H9 (cell line): ENCODE measurements at regions not wholly inside any gene's neighbourhood (a gene's known extent, or its start where the extent isn't known, plus 50 kb on each side); places are given as distances from the start of the nearest gene placed in this dataset.

Experiments used
- DNase-seq: peaks from one replicate; pipeline ENCODE4 v3.0.0-alpha.2; 2017
- H2AFZ ChIP-seq: one replicate; pipeline ENCODE4 v1.6.1; 2013; ENCODE audit warnings: mild to moderate bottlenecking, low read length, control low read depth, moderate library complexity
- H2AK5ac ChIP-seq: 2 replicates; pipeline ENCODE4 v1.6.1; 2013; ENCODE audit warnings: low read length, control low read depth, mixed read lengths; ENCODE audit not compliant: insufficient read length
- H2BK120ac ChIP-seq: one replicate; pipeline ENCODE4 v1.6.1; 2013; ENCODE audit warnings: low read depth, mild to moderate bottlenecking, low read length, control low read depth, inconsistent platforms; ENCODE audit not compliant: poor library complexity, severe bottlenecking
- H2BK12ac ChIP-seq: 2 replicates; pipeline ENCODE4 v1.6.1; 2013; ENCODE audit warnings: low read length, control low read depth, mixed read lengths, low read depth; ENCODE audit not compliant: insufficient read length
- H2BK15ac ChIP-seq: 2 replicates; pipeline ENCODE4 v1.6.1; 2013; ENCODE audit warnings: low read depth, low read length, control low read depth
- H2BK20ac ChIP-seq: one replicate; pipeline ENCODE4 v1.6.1; 2013; ENCODE audit warnings: low read depth, mild to moderate bottlenecking, low read length, control low read depth, inconsistent platforms; ENCODE audit not compliant: poor library complexity, severe bottlenecking
- H2BK5ac ChIP-seq: 2 replicates; pipeline ENCODE4 v1.6.1; 2013; ENCODE audit warnings: low read length, control low read depth, mixed read lengths; ENCODE audit not compliant: insufficient read length
- H3K14ac ChIP-seq: 2 replicates; pipeline ENCODE4 v1.6.1; 2013; ENCODE audit warnings: low read length, control low read depth; ENCODE audit not compliant: insufficient read depth
- H3K18ac ChIP-seq: 2 replicates; pipeline ENCODE4 v1.6.1; 2013; ENCODE audit warnings: low read depth, mild to moderate bottlenecking, mixed read lengths, low read length, control low read depth; ENCODE audit not compliant: insufficient read length
- H3K23ac ChIP-seq: 2 replicates; pipeline ENCODE4 v1.6.1; 2013; ENCODE audit warnings: low read length, control low read depth, mixed read lengths, low read depth; ENCODE audit not compliant: insufficient read length
- H3K23me2 ChIP-seq: 2 replicates; pipeline ENCODE4 v1.6.1; 2013; ENCODE audit warnings: low read depth, mild to moderate bottlenecking, mixed read lengths, low read length, control low read depth; ENCODE audit not compliant: insufficient read length, poor library complexity, severe bottlenecking
- H3K27ac ChIP-seq: 2 replicates; pipeline ENCODE4 v1.5.1; 2013; ENCODE audit warnings: low read length, control low read depth, mixed read lengths, low read depth; ENCODE audit not compliant: insufficient read length
- H3K27me3 ChIP-seq: 2 replicates; pipeline ENCODE4 v1.6.1; 2013; ENCODE audit warnings: low read length, control low read depth, inconsistent platforms; ENCODE audit not compliant: insufficient read depth
- H3K4ac ChIP-seq: 2 replicates; pipeline ENCODE4 v1.6.1; 2013; ENCODE audit warnings: low read depth, mild to moderate bottlenecking, control low read depth, inconsistent platforms, low read length, moderate library complexity
- H3K4me1 ChIP-seq: 2 replicates; pipeline ENCODE4 v1.6.1; 2013; ENCODE audit warnings: low read length, control low read depth, inconsistent platforms; ENCODE audit not compliant: insufficient read depth
- H3K4me2 ChIP-seq: 2 replicates; pipeline ENCODE4 v1.6.1; 2013; ENCODE audit warnings: low read length, control low read depth, mixed read lengths; ENCODE audit not compliant: insufficient read length, insufficient read depth
- H3K56ac ChIP-seq: 2 replicates; pipeline ENCODE4 v1.6.1; 2013; ENCODE audit warnings: low read depth, mild to moderate bottlenecking, mixed read lengths, low read length, control low read depth; ENCODE audit not compliant: insufficient read length
- H3K79me1 ChIP-seq: 2 replicates; pipeline ENCODE4 v1.6.1; 2013; ENCODE audit warnings: low read depth, mild to moderate bottlenecking, moderate library complexity, low read length, control low read depth, inconsistent platforms; ENCODE audit not compliant: insufficient read depth, poor library complexity, severe bottlenecking
- H3K79me2 ChIP-seq: 2 replicates; pipeline ENCODE4 v1.6.1; 2013; ENCODE audit warnings: low read length, control low read depth, inconsistent platforms; ENCODE audit not compliant: insufficient read depth
- H3K9ac ChIP-seq: 2 replicates; pipeline ENCODE4 v1.6.1; 2013; ENCODE audit warnings: low read length, control low read depth, mixed read lengths; ENCODE audit not compliant: insufficient read length; ENCODE audit errors: extremely low read depth
- H3K9me3 ChIP-seq: one replicate; pipeline ENCODE4 v1.6.1; 2013; ENCODE audit warnings: low read depth, low read length, inconsistent platforms; ENCODE audit not compliant: control insufficient read depth
- H3T11ph ChIP-seq: one replicate; pipeline ENCODE4 v1.6.1; 2013; ENCODE audit warnings: mild to moderate bottlenecking, low read length, control low read depth, inconsistent platforms
- H4K20me1 ChIP-seq: one replicate; pipeline ENCODE4 v1.6.1; 2013; ENCODE audit not compliant: control insufficient read depth, insufficient read length, insufficient read depth
- H4K5ac ChIP-seq: 2 replicates; pipeline ENCODE4 v1.6.1; 2013; ENCODE audit warnings: low read depth, mild to moderate bottlenecking, mixed read lengths, low read length, control low read depth; ENCODE audit not compliant: insufficient read length
- H4K8ac ChIP-seq: replicated peaks from 2 replicates; pipeline ENCODE4 v1.6.1; 2013; ENCODE audit warnings: low read length, control low read depth, mixed read lengths, low read depth; ENCODE audit not compliant: insufficient read length
- H4K91ac ChIP-seq: 2 replicates; pipeline ENCODE4 v1.6.1; 2013; ENCODE audit warnings: low read depth, mild to moderate bottlenecking, moderate library complexity, mixed read lengths, low read length, control low read depth; ENCODE audit not compliant: insufficient read length
- H3K27ac Mint-ChIP-seq, 3 experiments: 2 replicates in 2 of 3; 3 replicates in 1 of 3; pipeline ENCODE4 v1.8.0; 2020 to 2021; ENCODE audit warnings: mixed read lengths in 3 of 3, mild to moderate bottlenecking in 1 of 3, moderate library complexity in 1 of 3
- H3K27me3 Mint-ChIP-seq: 2 replicates; pipeline ENCODE4 v1.8.0; 2021; ENCODE audit warnings: low read depth, mild to moderate bottlenecking, moderate library complexity, mixed read lengths
- H3K36me3 Mint-ChIP-seq, 3 experiments: 2 replicates in 2 of 3; 3 replicates in 1 of 3; pipeline ENCODE4 v1.8.0; 2020 to 2021; ENCODE audit warnings: low read depth in 3 of 3, mixed read lengths in 3 of 3; ENCODE audit not compliant: insufficient read depth in 1 of 3
- H3K4me1 Mint-ChIP-seq, 2 experiments: 2 replicates each; pipeline ENCODE4 v1.8.0; 2020; ENCODE audit warnings: mixed read lengths in 2 of 2
- H3K4me3 Mint-ChIP-seq, 2 experiments: 2 replicates in 1 of 2; 3 replicates in 1 of 2; pipeline ENCODE4 v1.8.0; 2020 to 2021; ENCODE audit warnings: mild to moderate bottlenecking in 2 of 2, mixed read lengths in 2 of 2, moderate library complexity in 1 of 2
- H3K9me3 Mint-ChIP-seq, 2 experiments: 2 replicates in 1 of 2; 3 replicates in 1 of 2; pipeline ENCODE4 v1.8.0; 2020; ENCODE audit warnings: mild to moderate bottlenecking in 2 of 2, mixed read lengths in 2 of 2, moderate library complexity in 1 of 2
- WGBS: extraction: QIAGEN DNeasy Blood & Tissue Kit; methylation state at CpG from one replicate; pipeline ENCODE4 v1.1.7; 2013; ENCODE audit warnings: missing lambda C conversion rate, low lambda C conversion rate, mixed read lengths; ENCODE audit not compliant: insufficient read length; ENCODE audit errors: extremely low coverage; 5-methylcytosine and 5-hydroxymethylcytosine counted together
- TF ChIP-seq, protein P1 (sequence below): fragments of 200-600 bp; sonication (generic); conservative IDR thresholded peaks from 3 replicates; pipeline ENCODE4 v1.8.0; 2021; ENCODE audit warnings: antibody characterized with exemption, mild to moderate bottlenecking

GRCh38 chrX:4831574-4831973, 1118.1 kb upstream of the PRKX start:
- Mint-ChIP-seq H3K4me1 (peaks cover 6 to 18% of the 10 kb centered on the region in 2 experiments; a peak in 2 of 4 replicates), H3K27me3 (no peaks in the 10 kb centered on the region), H3K27ac (no peak overlapping the region), H3K4me3 (no peak overlapping the region), H3K9me3 (peaks cover 0 to 7% of the 10 kb centered on the region in 2 experiments; a peak in 2 of 5 replicates), H3K36me3 (peaks cover 0 to 2% (median 0%) of the 10 kb centered on the region in 3 experiments; a peak in 1 of 7 replicates)
- no peak overlapping the region for H2BK20ac ChIP-seq
- H3K23me2 ChIP-seq, result no peaks in the 10 kb centered on the region
- no peak overlapping the region for H3K14ac ChIP-seq
- no peak overlapping the region for H4K8ac ChIP-seq
- H3K79me2 ChIP-seq, result no peaks in the 10 kb centered on the region
- WGBS, result no CpG with 5 or more reads among the region's 1 CpG
- no peak overlapping the region for H3K23ac ChIP-seq
- H2BK120ac ChIP-seq, result no peak overlapping the region
- no peak overlapping the region for H3K4me2 ChIP-seq
- no peak overlapping the region for H3T11ph ChIP-seq
- H4K5ac ChIP-seq, result no peak overlapping the region
- H3K27me3 ChIP-seq, result no peaks in the 10 kb centered on the region
- H3K56ac ChIP-seq, result no peak overlapping the region
- no peak overlapping the region for H4K91ac ChIP-seq
- H3K27ac ChIP-seq, result no peak overlapping the region
- no peak overlapping the region for H2BK15ac ChIP-seq
- H3K9me3 ChIP-seq, result no peaks in the 10 kb centered on the region
- no peaks in the 10 kb centered on the region for H4K20me1 ChIP-seq
- H3K79me1 ChIP-seq, result no peaks in the 10 kb centered on the region
- no peak overlapping the region for H2AFZ ChIP-seq
- TF ChIP-seq, protein P1, sequence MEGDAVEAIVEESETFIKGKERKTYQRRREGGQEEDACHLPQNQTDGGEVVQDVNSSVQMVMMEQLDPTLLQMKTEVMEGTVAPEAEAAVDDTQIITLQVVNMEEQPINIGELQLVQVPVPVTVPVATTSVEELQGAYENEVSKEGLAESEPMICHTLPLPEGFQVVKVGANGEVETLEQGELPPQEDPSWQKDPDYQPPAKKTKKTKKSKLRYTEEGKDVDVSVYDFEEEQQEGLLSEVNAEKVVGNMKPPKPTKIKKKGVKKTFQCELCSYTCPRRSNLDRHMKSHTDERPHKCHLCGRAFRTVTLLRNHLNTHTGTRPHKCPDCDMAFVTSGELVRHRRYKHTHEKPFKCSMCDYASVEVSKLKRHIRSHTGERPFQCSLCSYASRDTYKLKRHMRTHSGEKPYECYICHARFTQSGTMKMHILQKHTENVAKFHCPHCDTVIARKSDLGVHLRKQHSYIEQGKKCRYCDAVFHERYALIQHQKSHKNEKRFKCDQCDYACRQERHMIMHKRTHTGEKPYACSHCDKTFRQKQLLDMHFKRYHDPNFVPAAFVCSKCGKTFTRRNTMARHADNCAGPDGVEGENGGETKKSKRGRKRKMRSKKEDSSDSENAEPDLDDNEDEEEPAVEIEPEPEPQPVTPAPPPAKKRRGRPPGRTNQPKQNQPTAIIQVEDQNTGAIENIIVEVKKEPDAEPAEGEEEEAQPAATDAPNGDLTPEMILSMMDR, result no peak
- H3K18ac ChIP-seq, result no peak overlapping the region
- H3K4ac ChIP-seq, result no peak overlapping the region
- H2AK5ac ChIP-seq, result no peak overlapping the region
- no peak overlapping the region for H3K9ac ChIP-seq
- no peak for DNase-seq
- no peak overlapping the region for H2BK5ac ChIP-seq
- no peaks in the 10 kb centered on the region; the same call in 1 of the 2 replicates for H3K4me1 ChIP-seq
- H2BK12ac ChIP-seq, result no peak overlapping the region
